HepG2 (cell line): ENCODE measurements at regions not wholly inside any gene's neighbourhood (a gene's known extent, or its start where the extent isn't known, plus 50 kb on each side); places are given as distances from the start of the nearest gene placed in this dataset.

ENCODE experiments used
- CREB3 ChIP-seq: sonication (generic); formaldehyde crosslinking; IDR thresholded peaks from 2 replicates; pipeline ENCODE4 v1.5.0; 2020; ENCODE audit warnings: missing genetic modification reagents
- HMG20A ChIP-seq: IDR thresholded peaks from 2 replicates; pipeline ENCODE4 v1.6.1; 2016; ENCODE audit warnings: borderline replicate concordance
- IKZF1 ChIP-seq: fragments of 450-650 bp; IDR thresholded peaks from 2 replicates; pipeline ENCODE4 v1.7.1; 2016
- LBX2 ChIP-seq: sonication (generic); formaldehyde crosslinking; IDR thresholded peaks from 2 replicates; pipeline ENCODE4 v1.5.0; 2020; ENCODE audit warnings: missing genetic modification reagents, mild to moderate bottlenecking, borderline replicate concordance
- NCOA1 ChIP-seq: sonication (generic); formaldehyde crosslinking; IDR thresholded peaks from 2 replicates; pipeline ENCODE4 v1.9.0; 2021; ENCODE audit warnings: missing genetic modification reagents
- NFYC ChIP-seq: IDR thresholded peaks from 2 replicates; pipeline ENCODE4 v1.6.1; 2016; ENCODE audit warnings: missing genetic modification reagents, missing compliant biosample characterization
- NPAS2 ChIP-seq: sonication (generic); formaldehyde crosslinking; IDR thresholded peaks from 2 replicates; pipeline ENCODE4 v1.8.0; 2022; ENCODE audit warnings: mild to moderate bottlenecking, missing genetic modification reagents, borderline replicate concordance
- PLRG1 ChIP-seq: fragments of 450-650 bp; conservative IDR thresholded peaks from 2 replicates; pipeline ENCODE4 v1.6.1; 2016
- XRCC5 ChIP-seq: fragments of 200-400 bp; formaldehyde crosslinking; optimal IDR thresholded peaks from 2 replicates; pipeline ENCODE3; 2017; ENCODE audit warnings: mild to moderate bottlenecking, low read length
- ZNF234 ChIP-seq: sonication (generic); formaldehyde crosslinking; conservative IDR thresholded peaks from 2 replicates; pipeline ENCODE4 v1.5.1; 2020; ENCODE audit warnings: mild to moderate bottlenecking, missing genetic modification reagents
- ZNF280D ChIP-seq: sonication (generic); formaldehyde crosslinking; IDR thresholded peaks from 2 replicates; pipeline ENCODE4 v1.5.1; 2020; ENCODE audit warnings: mild to moderate bottlenecking, missing genetic modification reagents
- ZNF704 ChIP-seq: sonication (generic); formaldehyde crosslinking; IDR thresholded peaks from 2 replicates; pipeline ENCODE4 v1.8.1; 2023; ENCODE audit warnings: mild to moderate bottlenecking, inconsistent platforms, moderate library complexity, missing genetic modification reagents, borderline replicate concordance

DNA sequence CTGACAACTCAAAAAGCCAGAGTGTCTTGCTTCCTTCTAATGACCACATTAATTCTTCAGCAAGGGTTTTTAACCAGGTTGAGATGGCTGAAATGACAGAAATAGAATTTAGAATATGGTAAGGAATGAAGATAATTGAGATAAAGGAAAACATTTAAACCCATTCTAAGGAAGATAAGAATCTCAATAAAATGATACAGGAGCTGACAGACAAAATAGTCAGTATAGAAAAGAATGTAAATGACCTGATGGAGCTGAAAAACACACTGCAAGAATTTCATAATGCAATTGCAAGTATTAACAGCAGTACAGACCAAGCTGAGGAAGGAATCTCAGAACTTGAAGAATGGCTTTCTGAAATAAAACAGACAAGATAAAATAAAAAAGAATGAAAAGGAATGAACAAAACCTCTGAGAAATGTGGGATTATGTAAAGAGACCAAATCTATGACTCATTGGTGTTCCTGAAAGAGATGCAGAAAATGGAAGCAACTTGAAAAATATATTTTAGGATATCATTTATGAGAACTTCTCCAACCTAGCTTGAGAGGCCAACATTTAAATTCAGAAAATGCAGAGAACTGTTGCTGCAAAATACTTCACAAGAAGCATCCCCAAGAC, 87.1 kb downstream of the SAMD9 start (continued):
- TF ChIP-seq CREB3 (no peak), NFYC (CRISPR knock-in tag) (no peak), IKZF1 (no peak), XRCC5 (no peak), ZNF234 (CRISPR knock-in tag) (no peak), PLRG1 (no peak), LBX2 (CRISPR knock-in tag) (no peak), ZNF704 (CRISPR knock-in tag) (no peak), ZNF280D (CRISPR knock-in tag) (no peak), NCOA1 (CRISPR knock-in tag) (no peak), HMG20A (no peak), NPAS2 (CRISPR knock-in tag) (no peak)
